PC-3 (cell line): ENCODE measurements at regions not wholly inside any gene's neighbourhood (a gene's known extent, or its start where the extent isn't known, plus 50 kb on each side); places are given as distances from the start of the nearest gene placed in this dataset.

Experiments
- ATAC-seq: fragments of 200-7000 bp; cut with Tn5 transposase; 2 replicates; pipeline ENCODE4 v1.9.1; 2020; ENCODE audit warnings: mild to moderate bottlenecking, moderate library complexity
- BruUV-seq: library from RNA; stranded (reverse); fragments of 400-500 nt; replicated peaks from 2 replicates; lab custom pipeline; 2021; lab: Mats Ljungman, UMichigan
- CTCF ChIA-PET: fragments of 300-600 bp; sonication (Branson Sonifier 250); formaldehyde crosslinking; loops from one replicate; lab custom pipeline; 2022; ENCODE audit warnings: antibody characterized with exemption; lab: Charles Lee
- POLR2A ChIA-PET: fragments of 300-600 bp; sonication (Branson Sonifier 250); formaldehyde crosslinking; loops from one replicate; lab custom pipeline; 2022; ENCODE audit warnings: antibody characterized with exemption; ENCODE audit not compliant: unreplicated experiment; lab: Charles Lee
- DNase-seq: peaks from one replicate; pipeline ENCODE4 v3.0.0-alpha.2; 2015
- H2AFZ ChIP-seq: fragments of 300-600 bp; sonication (generic); 2 replicates; pipeline ENCODE4 v1.6.0; 2016; ENCODE audit warnings: antibody characterized with exemption, low read length
- H3F3A ChIP-seq: fragments of 300-600 bp; sonication (generic); one replicate; pipeline ENCODE4 v1.6.0; 2017; ENCODE audit warnings: antibody characterized with exemption, low read length, control low read depth, mild to moderate bottlenecking; ENCODE audit not compliant: unreplicated experiment
- H3K27ac ChIP-seq: fragments of 300-600 bp; sonication (generic); 2 replicates; pipeline ENCODE4 v1.5.1; 2016; ENCODE audit warnings: mild to moderate bottlenecking, low read length
- H3K27me3 ChIP-seq: fragments of 300-600 bp; sonication (generic); 2 replicates; pipeline ENCODE4 v1.6.1; 2016; ENCODE audit warnings: low read length, mixed read lengths
- H3K36me3 ChIP-seq: fragments of 300-600 bp; sonication (generic); 2 replicates; pipeline ENCODE4 v1.6.1; 2016; ENCODE audit warnings: low read depth, mixed run types, low read length, mixed read lengths
- H3K4me1 ChIP-seq: fragments of 300-600 bp; sonication (generic); 2 replicates; pipeline ENCODE4 v1.5.1; 2016; ENCODE audit warnings: low read length; ENCODE audit not compliant: insufficient read depth
- H3K4me2 ChIP-seq: fragments of 300-600 bp; sonication (generic); 2 replicates; pipeline ENCODE4 v1.6.0; 2016; ENCODE audit warnings: low read length
- H3K4me3 ChIP-seq: fragments of 300-600 bp; sonication (generic); 2 replicates; pipeline ENCODE4 v1.5.1; 2016; ENCODE audit warnings: mild to moderate bottlenecking, low read length, mixed read lengths
- H3K79me2 ChIP-seq: fragments of 300-600 bp; sonication (generic); 2 replicates; pipeline ENCODE4 v1.6.1; 2017; ENCODE audit warnings: low read length, mixed read lengths
- H3K9ac ChIP-seq: fragments of 300-600 bp; sonication (generic); 2 replicates; pipeline ENCODE4 v1.6.0; 2016; ENCODE audit warnings: mild to moderate bottlenecking, low read length
- H3K9me2 ChIP-seq: fragments of 300-600 bp; sonication (generic); replicated peaks from 2 replicates; pipeline ENCODE4 v1.6.1; 2016; ENCODE audit warnings: mixed run types, low read length, mixed read lengths
- H3K9me3 ChIP-seq: fragments of 300-600 bp; sonication (generic); 2 replicates; pipeline ENCODE4 v1.6.1; 2016; ENCODE audit warnings: low read length, mixed read lengths
- H4K20me1 ChIP-seq: fragments of 300-600 bp; sonication (generic); 2 replicates; pipeline ENCODE4 v1.6.1; 2016; ENCODE audit warnings: low read length, mixed read lengths
- EZH2 ChIP-seq: fragments of 300-600 bp; sonication (generic); IDR thresholded peaks from one replicate; pipeline ENCODE4 v1.6.1; 2017; ENCODE audit warnings: antibody characterized with exemption, mild to moderate bottlenecking, low read length; ENCODE audit not compliant: unreplicated experiment
- EZH2phosphoT487 ChIP-seq: fragments of 300-600 bp; sonication (generic); IDR thresholded peaks from 2 replicates; pipeline ENCODE4 v1.6.1; 2018; ENCODE audit warnings: mild to moderate bottlenecking, antibody characterized with exemption, low read length, borderline replicate concordance
- intact Hi-C: fragments of 100-400 bp; cut with micrococcal nuclease; formaldehyde crosslinking; loops from 2 replicates; pipeline ENCODE4 v1.9.0; 2023
- TF ChIP-seq, protein P1 (sequence below): fragments of 300-600 bp; sonication (generic); conservative IDR thresholded peaks from 2 replicates; pipeline ENCODE4 v1.5.1; 2017; ENCODE audit warnings: antibody characterized with exemption, low read depth, mild to moderate bottlenecking, low read length

DNA sequence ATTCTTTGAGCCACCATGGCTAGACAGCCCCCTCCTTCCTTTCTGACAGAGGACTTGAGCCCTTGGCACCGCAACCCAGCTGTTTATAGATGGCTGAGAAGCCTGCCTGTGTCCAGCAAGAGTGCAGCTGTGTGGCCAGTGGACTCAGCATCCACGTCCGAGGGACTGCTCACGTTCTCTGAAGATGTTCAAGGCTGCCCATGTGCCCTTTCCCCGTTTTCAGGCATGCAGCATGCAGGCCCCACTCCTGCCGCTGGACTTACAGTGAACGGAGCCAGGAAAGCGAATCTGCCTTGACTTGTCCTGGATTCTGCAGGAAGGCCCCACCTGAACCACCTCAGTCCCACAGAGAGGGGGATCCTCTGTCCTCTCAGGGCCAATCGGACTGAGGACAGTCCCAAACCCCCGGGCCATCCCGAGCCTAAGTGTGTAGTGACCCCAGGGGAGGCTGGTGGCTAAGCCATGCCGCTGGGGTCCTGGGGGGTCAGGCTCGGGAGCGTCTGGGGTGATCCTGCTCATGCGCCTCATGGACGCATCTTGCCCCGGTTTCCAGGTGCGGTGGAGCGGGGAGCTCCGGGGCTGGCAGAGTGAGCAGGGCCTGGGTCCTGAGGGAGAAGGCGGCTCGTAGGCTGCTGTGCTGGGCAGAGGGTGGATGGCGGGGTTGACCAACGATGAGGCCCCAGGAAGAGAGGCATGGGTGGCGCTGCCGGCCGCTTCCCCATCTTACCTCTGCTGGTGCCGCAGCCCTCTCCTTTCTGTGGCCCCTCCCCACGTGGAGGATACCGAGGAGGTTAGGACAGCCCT, 170.7 kb downstream of the CTTN start:
- Histone ChIP-seq H3K9me2 (no peaks in the 10 kb centered on the region), H3K27me3 (no peaks in the 10 kb centered on the region), H3F3A (no peaks in the 10 kb centered on the region), H3K4me2 (no peak overlapping the region), H3K4me3 (no peak overlapping the region), H3K79me2 (no peaks in the 10 kb centered on the region), H3K36me3 (no peaks in the 10 kb centered on the region), H4K20me1 (no peaks in the 10 kb centered on the region), H3K9ac (no peak overlapping the region), H3K4me1 (no peaks in the 10 kb centered on the region), H3K27ac (no peak overlapping the region), H2AFZ (no peak overlapping the region), H3K9me3 (no peaks in the 10 kb centered on the region)
- intact Hi-C loops, result no loop called here
- CTCF ChIA-PET, result no interaction called here
- DNase-seq (no peak), ATAC-seq (no peak)
- BruUV-seq, result no TSS peak
- no peak for TF ChIP-seq EZH2phosphoT487
- no peak for TF ChIP-seq EZH2
- TF ChIP-seq, protein P1, sequence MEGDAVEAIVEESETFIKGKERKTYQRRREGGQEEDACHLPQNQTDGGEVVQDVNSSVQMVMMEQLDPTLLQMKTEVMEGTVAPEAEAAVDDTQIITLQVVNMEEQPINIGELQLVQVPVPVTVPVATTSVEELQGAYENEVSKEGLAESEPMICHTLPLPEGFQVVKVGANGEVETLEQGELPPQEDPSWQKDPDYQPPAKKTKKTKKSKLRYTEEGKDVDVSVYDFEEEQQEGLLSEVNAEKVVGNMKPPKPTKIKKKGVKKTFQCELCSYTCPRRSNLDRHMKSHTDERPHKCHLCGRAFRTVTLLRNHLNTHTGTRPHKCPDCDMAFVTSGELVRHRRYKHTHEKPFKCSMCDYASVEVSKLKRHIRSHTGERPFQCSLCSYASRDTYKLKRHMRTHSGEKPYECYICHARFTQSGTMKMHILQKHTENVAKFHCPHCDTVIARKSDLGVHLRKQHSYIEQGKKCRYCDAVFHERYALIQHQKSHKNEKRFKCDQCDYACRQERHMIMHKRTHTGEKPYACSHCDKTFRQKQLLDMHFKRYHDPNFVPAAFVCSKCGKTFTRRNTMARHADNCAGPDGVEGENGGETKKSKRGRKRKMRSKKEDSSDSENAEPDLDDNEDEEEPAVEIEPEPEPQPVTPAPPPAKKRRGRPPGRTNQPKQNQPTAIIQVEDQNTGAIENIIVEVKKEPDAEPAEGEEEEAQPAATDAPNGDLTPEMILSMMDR, result no peak
- POLR2A ChIA-PET, result no interaction called here

DNA sequence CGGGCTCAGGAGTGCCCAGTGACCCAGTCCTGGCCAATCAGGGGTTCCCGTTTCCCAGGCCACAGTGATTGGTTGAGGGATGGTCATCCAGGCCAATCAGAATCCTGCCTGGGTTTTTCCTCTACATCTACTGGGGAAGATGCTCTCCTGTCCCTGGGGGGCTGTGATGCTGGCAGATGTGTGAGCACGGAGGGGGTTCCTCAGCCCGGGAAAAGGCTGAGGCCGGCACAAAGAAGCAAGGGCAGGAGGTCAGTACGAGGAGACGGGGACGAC, 171.2 kb downstream of the CTTN start:
- intact Hi-C loops, result no loop called here
- Histone ChIP-seq H3F3A (no peaks in the 10 kb centered on the region), H3K79me2 (no peaks in the 10 kb centered on the region), H3K27me3 (no peaks in the 10 kb centered on the region), H3K4me2 (no peak overlapping the region), H3K9me2 (no peaks in the 10 kb centered on the region), H2AFZ (no peak overlapping the region), H3K9me3 (no peaks in the 10 kb centered on the region), H3K27ac (no peak overlapping the region), H3K36me3 (no peaks in the 10 kb centered on the region), H3K4me1 (no peaks in the 10 kb centered on the region), H3K9ac (no peak overlapping the region), H4K20me1 (no peaks in the 10 kb centered on the region), H3K4me3 (no peak overlapping the region)
- DNase-seq (no peak), ATAC-seq (no peak)
- CTCF ChIA-PET, result no interaction called here
- POLR2A ChIA-PET, result no interaction called here
- no TSS peak for BruUV-seq
- TF ChIP-seq EZH2 (no peak), EZH2phosphoT487 (no peak)
- TF ChIP-seq, protein P1, result no peak

DNA sequence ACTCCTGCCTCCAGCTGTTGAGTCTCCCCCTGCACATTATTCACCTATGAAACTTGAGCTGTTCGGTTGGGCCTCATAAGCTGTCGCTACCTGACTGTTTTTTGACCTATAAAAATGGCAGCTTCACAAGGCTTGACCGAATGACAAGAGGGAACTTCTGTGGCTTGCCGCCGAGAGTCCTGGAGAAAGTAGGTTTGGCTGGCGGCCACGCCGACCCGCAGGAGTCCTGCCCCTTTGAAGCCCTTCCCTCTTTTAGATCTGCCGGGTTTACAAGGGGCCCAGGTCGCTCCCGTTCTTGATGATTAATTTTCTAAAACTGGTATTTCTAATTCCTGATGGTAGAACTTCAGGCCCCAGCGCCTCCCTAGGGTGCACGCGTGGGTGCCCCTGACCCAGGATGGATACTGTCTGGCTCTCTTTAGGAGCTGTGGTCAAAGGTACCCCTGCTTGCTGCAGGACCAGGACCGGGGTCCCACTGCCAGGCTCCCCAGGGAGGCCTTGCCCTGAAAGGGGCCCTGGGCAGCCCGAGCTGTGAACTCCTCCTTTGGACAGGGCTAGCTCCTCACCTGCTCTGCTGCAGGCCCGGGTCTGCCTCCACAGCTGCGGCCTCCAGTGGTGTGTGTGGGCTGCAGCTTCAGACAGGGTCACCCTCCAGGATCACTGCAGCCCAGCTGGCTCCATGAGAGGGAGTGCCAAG, 171.8 kb downstream of the CTTN start:
- intact Hi-C loops, result no loop called here

More for the DNA sequence above, 171.8 kb downstream of the CTTN start:
- TF ChIP-seq EZH2 (no peak), EZH2phosphoT487 (no peak)
- TF ChIP-seq, protein P1, result no peak
- no peaks in the 10 kb centered on the region for H3K79me2 ChIP-seq
- H3F3A ChIP-seq, result no peaks in the 10 kb centered on the region
- no peak overlapping the region for H3K27ac ChIP-seq
- BruUV-seq, result no TSS peak
- H4K20me1 ChIP-seq, result no peaks in the 10 kb centered on the region
- H3K4me2 ChIP-seq, result no peak overlapping the region
- H3K9me2 ChIP-seq, result no peaks in the 10 kb centered on the region
- no peak overlapping the region for H3K4me3 ChIP-seq
- no peak for DNase-seq
- POLR2A ChIA-PET, result no interaction called here
- H3K27me3 ChIP-seq, result no peaks in the 10 kb centered on the region
- ATAC-seq, result no peak
- H3K4me1 ChIP-seq, result no peaks in the 10 kb centered on the region
- no peak overlapping the region for H2AFZ ChIP-seq
- no peaks in the 10 kb centered on the region for H3K9me3 ChIP-seq
- no peak overlapping the region for H3K9ac ChIP-seq
- H3K36me3 ChIP-seq, result no peaks in the 10 kb centered on the region
- CTCF ChIA-PET, result no interaction called here
